Thoracic aorta (tissue), 2 donors: ENCODE measurements at regions not wholly inside any gene's neighbourhood (a gene's known extent, or its start where the extent isn't known, plus 50 kb on each side); places are given as distances from the start of the nearest gene placed in this dataset.
"Not testable (repeated sequence)": the region's sequence is repeated elsewhere in the genome, so short reads cannot be mapped to it uniquely, and the experiment has no call there.

Experiments used
- ATAC-seq: fragments of 150-250 bp; one replicate; pipeline ENCODE4 v1.8.0; 2017; ENCODE audit warnings: low read depth; ENCODE audit not compliant: insufficient number of reproducible peaks, low FRiP score
- DNase-seq: peaks from one replicate; pipeline ENCODE4 v3.0.0-alpha.2; 2020; ENCODE audit warnings: low spot score
- H3K27ac ChIP-seq, 2 donors: fragments of 200-600 bp; sonication (generic); 1 replicate in 1 of 2; 2 replicates in 1 of 2; pipeline ENCODE4 v1.5.1; 2016; ENCODE audit warnings: mild to moderate bottlenecking in 2 of 2, moderate library complexity in 2 of 2
- H3K27me3 ChIP-seq: fragments of 200-600 bp; sonication (generic); replicated peaks from 2 replicates; pipeline ENCODE4 v1.6.0; 2016; ENCODE audit warnings: mild to moderate bottlenecking; ENCODE audit not compliant: insufficient read depth
- H3K36me3 ChIP-seq: fragments of 200-600 bp; sonication (generic); one replicate; pipeline ENCODE4 v1.5.1; 2016
- H3K4me1 ChIP-seq, 2 donors: fragments of 200-600 bp; sonication (generic); 1 replicate in 1 of 2; 2 replicates in 1 of 2; pipeline versions ENCODE4 v1.5.1 to v1.6.0; 2016; ENCODE audit warnings: low read depth in 2 of 2, mild to moderate bottlenecking in 1 of 2; ENCODE audit not compliant: control insufficient read depth in 1 of 2
- H3K4me3 ChIP-seq: fragments of 200-600 bp; sonication (generic); 2 replicates; pipeline ENCODE4 v1.5.1; 2016; ENCODE audit warnings: mild to moderate bottlenecking
- H3K9me3 ChIP-seq: fragments of 200-600 bp; sonication (generic); 2 replicates; pipeline ENCODE4 v1.5.1; 2016
- TF ChIP-seq, protein P1 (sequence below): fragments of 200-600 bp; sonication (generic); IDR thresholded peaks from one replicate; pipeline ENCODE4 v1.5.1; 2019; ENCODE audit warnings: antibody characterized with exemption

GRCh38 chr12:97051341-97051740 is 144.3 kb downstream of the NEDD1 start:
- Histone ChIP-seq H3K9me3 (no peaks in the 10 kb centered on the region), H3K4me1 (peaks cover 4 to 17% of the 10 kb centered on the region in 2 donors), H3K27me3 (no peaks in the 10 kb centered on the region), H3K27ac (no peak overlapping the region), H3K4me3 (no peak overlapping the region), H3K36me3 (no peaks in the 10 kb centered on the region)
- TF ChIP-seq, protein P1, sequence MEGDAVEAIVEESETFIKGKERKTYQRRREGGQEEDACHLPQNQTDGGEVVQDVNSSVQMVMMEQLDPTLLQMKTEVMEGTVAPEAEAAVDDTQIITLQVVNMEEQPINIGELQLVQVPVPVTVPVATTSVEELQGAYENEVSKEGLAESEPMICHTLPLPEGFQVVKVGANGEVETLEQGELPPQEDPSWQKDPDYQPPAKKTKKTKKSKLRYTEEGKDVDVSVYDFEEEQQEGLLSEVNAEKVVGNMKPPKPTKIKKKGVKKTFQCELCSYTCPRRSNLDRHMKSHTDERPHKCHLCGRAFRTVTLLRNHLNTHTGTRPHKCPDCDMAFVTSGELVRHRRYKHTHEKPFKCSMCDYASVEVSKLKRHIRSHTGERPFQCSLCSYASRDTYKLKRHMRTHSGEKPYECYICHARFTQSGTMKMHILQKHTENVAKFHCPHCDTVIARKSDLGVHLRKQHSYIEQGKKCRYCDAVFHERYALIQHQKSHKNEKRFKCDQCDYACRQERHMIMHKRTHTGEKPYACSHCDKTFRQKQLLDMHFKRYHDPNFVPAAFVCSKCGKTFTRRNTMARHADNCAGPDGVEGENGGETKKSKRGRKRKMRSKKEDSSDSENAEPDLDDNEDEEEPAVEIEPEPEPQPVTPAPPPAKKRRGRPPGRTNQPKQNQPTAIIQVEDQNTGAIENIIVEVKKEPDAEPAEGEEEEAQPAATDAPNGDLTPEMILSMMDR = no peak
- ATAC-seq (no peak), DNase-seq (no peak)

GRCh38 chr12:97061171-97061570 is 154.1 kb downstream of the NEDD1 start:
- ATAC-seq = no peak

DNA sequence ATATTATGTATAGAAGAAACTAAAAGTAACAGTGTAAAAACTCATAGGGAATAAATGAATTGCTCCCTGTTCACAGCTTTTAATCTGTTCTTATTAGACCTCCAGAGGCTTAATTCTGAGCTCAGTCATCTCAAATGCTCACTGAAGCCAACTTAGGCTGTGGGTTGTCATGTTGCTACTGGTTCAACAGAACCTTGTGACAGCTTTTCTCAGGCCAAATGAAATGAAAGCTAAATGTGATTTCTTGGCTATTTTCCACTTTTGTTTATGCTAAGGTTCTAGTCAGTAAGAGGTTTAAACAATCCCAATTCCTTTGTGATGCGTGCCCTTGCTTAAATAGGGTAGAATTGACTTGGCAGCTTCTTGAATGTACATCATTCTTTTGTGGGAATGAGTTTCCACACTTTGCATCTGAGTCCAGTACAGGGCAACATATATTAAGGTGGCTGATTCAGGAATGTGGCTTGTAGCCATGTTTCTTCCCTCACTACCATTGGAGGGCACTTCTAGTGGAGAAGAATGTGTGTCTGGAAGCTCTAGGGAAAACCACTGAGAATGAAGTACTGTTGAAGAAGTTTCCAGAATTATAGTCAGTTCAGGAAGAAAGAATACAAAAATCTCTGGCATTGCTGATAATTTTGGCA is 156.4 kb downstream of the NEDD1 start:
- ATAC-seq (no peak), DNase-seq (no peak)
- Histone ChIP-seq H3K4me3 (no peak overlapping the region), H3K4me1 (no peaks in the 10 kb centered on the region), H3K36me3 (no peaks in the 10 kb centered on the region), H3K9me3 (no peaks in the 10 kb centered on the region), H3K27ac (no peak overlapping the region), H3K27me3 (no peaks in the 10 kb centered on the region)
- TF ChIP-seq, protein P1 = no peak

More at GRCh38 chr12:97061171-97061570, 154.1 kb downstream of the NEDD1 start:
- Histone ChIP-seq H3K36me3 (no peaks in the 10 kb centered on the region), H3K27ac (no peak overlapping the region), H3K9me3 (no peaks in the 10 kb centered on the region), H3K27me3 (no peaks in the 10 kb centered on the region), H3K4me3 (no peak overlapping the region), H3K4me1 (no peaks in the 10 kb centered on the region)
- TF ChIP-seq, protein P1 = no peak
- no peak for DNase-seq

DNA sequence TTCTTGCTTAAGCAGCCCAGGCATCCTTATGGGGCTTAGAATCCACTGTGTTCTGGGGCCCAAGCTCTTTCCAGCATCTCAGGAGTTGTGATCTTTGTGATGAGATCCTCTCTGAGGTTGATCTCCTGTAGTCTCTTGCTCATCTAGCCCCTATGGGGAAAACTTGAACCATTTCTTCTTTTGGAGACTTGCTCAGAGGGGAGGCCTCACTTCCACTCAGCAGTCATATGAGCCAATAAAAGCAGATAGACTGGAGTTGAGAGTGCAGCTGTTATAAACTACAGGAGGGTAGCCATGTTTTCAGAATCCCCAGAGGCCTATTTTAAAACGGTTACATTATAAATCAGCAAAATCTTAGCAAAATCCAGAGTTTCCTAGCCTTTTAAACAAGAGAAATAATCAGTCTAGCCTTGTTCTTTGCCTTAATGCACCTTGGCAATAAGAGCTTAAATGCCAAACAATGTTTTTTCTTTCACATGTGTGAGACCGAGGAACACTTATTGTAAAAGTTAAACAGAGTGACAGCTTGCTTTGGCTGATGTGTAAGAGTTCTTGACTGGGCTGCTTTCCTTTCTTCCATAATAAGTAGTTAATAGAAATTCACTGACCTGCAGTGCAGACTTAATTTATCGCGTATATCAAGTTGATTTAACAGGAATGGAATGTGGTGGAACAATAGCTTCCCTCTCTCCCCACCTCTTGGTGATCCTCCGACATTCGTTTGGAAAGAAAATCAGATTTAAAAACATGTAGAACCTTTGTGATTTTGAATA is 168.3 kb downstream of the NEDD1 start:
- no peaks in the 10 kb centered on the region for H3K27me3 ChIP-seq
- peak overlapping the region; percentile 9 for H3K4me3 ChIP-seq
- TF ChIP-seq, protein P1 = no peak
- peak overlapping the region; percentile 64 to 90 for H3K27ac ChIP-seq
- no peaks in the 10 kb centered on the region for H3K36me3 ChIP-seq
- H3K4me1 ChIP-seq = peaks cover 6 to 12% of the 10 kb centered on the region in 2 donors
- ATAC-seq (peak; percentile 26), DNase-seq (no peak)
- no peaks in the 10 kb centered on the region for H3K9me3 ChIP-seq

GRCh38 chr12:97075934-97076630 is 169.0 kb downstream of the NEDD1 start:
- Histone ChIP-seq H3K27ac (peak overlapping the region; percentile 64 to 90), H3K36me3 (no peaks in the 10 kb centered on the region), H3K4me3 (peak overlapping the region; percentile 9), H3K4me1 (peaks cover 6 to 12% of the 10 kb centered on the region in 2 donors), H3K27me3 (no peaks in the 10 kb centered on the region), H3K9me3 (no peaks in the 10 kb centered on the region)
- TF ChIP-seq, protein P1 = no peak
- ATAC-seq (no peak), DNase-seq (no peak)

GRCh38 chr12:97076912-97077311 is 169.9 kb downstream of the NEDD1 start:
- Histone ChIP-seq H3K27ac (peak overlapping the region; percentile 64 to 90), H3K4me1 (peaks cover 6 to 12% of the 10 kb centered on the region in 2 donors)
- not testable (repeated sequence) for H3K4me3 ChIP-seq, H3K27me3 ChIP-seq, H3K9me3 ChIP-seq, H3K36me3 ChIP-seq
- DNase-seq (peak; percentile 1), ATAC-seq (peak; percentile 75)
